Activated naive CD4-positive, alpha-beta T cell treated with anti-CD3 and anti-CD28 coated beads, Interleukin-2, amount 50 U/mL, for 24 hours (primary cell): ENCODE measurements at regions not wholly inside any gene's neighbourhood (a gene's known extent, or its start where the extent isn't known, plus 50 kb on each side); places are given as distances from the start of the nearest gene placed in this dataset.
"Not testable (repeated sequence)": the region's sequence is repeated elsewhere in the genome, so short reads cannot be mapped to it uniquely, and the experiment has no call there.

Experiments used
- H3K27ac Mint-ChIP-seq: one replicate; pipeline ENCODE4 v1.8.0; 2021; ENCODE audit warnings: mild to moderate bottlenecking, mixed read lengths
- H3K27me3 Mint-ChIP-seq: one replicate; pipeline ENCODE4 v1.8.0; 2021; ENCODE audit warnings: mixed read lengths
- H3K36me3 Mint-ChIP-seq: one replicate; pipeline ENCODE4 v1.8.0; 2021; ENCODE audit warnings: mixed read lengths
- H3K4me1 Mint-ChIP-seq: one replicate; pipeline ENCODE4 v1.8.0; 2021; ENCODE audit warnings: mixed read lengths
- H3K4me3 Mint-ChIP-seq: one replicate; pipeline ENCODE4 v1.8.0; 2021; ENCODE audit warnings: mild to moderate bottlenecking, mixed read lengths
- H3K9me3 Mint-ChIP-seq: one replicate; pipeline ENCODE4 v1.8.0; 2021; ENCODE audit warnings: mixed read lengths

- H3K4me1 Mint-ChIP-seq, result no peaks in the 10 kb centered on the region
- no peaks in the 10 kb centered on the region for H3K36me3 Mint-ChIP-seq
- no peaks in the 10 kb centered on the region for H3K27me3 Mint-ChIP-seq
- no peaks in the 10 kb centered on the region for H3K9me3 Mint-ChIP-seq
- no peak overlapping the region for H3K27ac Mint-ChIP-seq
- no peak overlapping the region for H3K4me3 Mint-ChIP-seq
Observed at GRCh38 chr10:23585666-23586065, 146.8 kb downstream of the OTUD1 start.

- not testable (repeated sequence) for H3K27me3 Mint-ChIP-seq, H3K4me3 Mint-ChIP-seq, H3K27ac Mint-ChIP-seq, H3K36me3 Mint-ChIP-seq, H3K4me1 Mint-ChIP-seq
- peaks cover 24% of the 10 kb centered on the region for H3K9me3 Mint-ChIP-seq
Observed at GRCh38 chr10:23595278-23595677, 156.4 kb downstream of the OTUD1 start.

GRCh38 chr10:23604613-23605012, 165.7 kb downstream of the OTUD1 start:
- Mint-ChIP-seq H3K36me3 (no peaks in the 10 kb centered on the region), H3K27me3 (no peaks in the 10 kb centered on the region), H3K4me1 (no peaks in the 10 kb centered on the region), H3K9me3 (no peaks in the 10 kb centered on the region), H3K4me3 (no peak overlapping the region), H3K27ac (no peak overlapping the region)

GRCh38 chr10:23606456-23606855, 167.6 kb downstream of the OTUD1 start:
- no peak overlapping the region for H3K4me3 Mint-ChIP-seq
- H3K36me3 Mint-ChIP-seq, result no peaks in the 10 kb centered on the region
- no peaks in the 10 kb centered on the region for H3K27me3 Mint-ChIP-seq
- no peak overlapping the region for H3K27ac Mint-ChIP-seq
- H3K9me3 Mint-ChIP-seq, result no peaks in the 10 kb centered on the region
- H3K4me1 Mint-ChIP-seq, result no peaks in the 10 kb centered on the region

- Mint-ChIP-seq H3K36me3 (no peaks in the 10 kb centered on the region), H3K4me3 (no peak overlapping the region), H3K27ac (no peak overlapping the region), H3K4me1 (no peaks in the 10 kb centered on the region), H3K9me3 (no peaks in the 10 kb centered on the region), H3K27me3 (no peaks in the 10 kb centered on the region)
Observed at GRCh38 chr10:23608926-23609325, 170.1 kb downstream of the OTUD1 start.

- no peaks in the 10 kb centered on the region for H3K4me1 Mint-ChIP-seq
- no peak overlapping the region for H3K4me3 Mint-ChIP-seq
- H3K27me3 Mint-ChIP-seq, result no peaks in the 10 kb centered on the region
- H3K36me3 Mint-ChIP-seq, result no peaks in the 10 kb centered on the region
- H3K9me3 Mint-ChIP-seq, result no peaks in the 10 kb centered on the region
- no peak overlapping the region for H3K27ac Mint-ChIP-seq
Observed at GRCh38 chr10:23610626-23611307, 171.9 kb downstream of the OTUD1 start.

GRCh38 chr10:23611308-23612029, 172.6 kb downstream of the OTUD1 start:
- Mint-ChIP-seq H3K4me3 (no peak overlapping the region), H3K27me3 (no peaks in the 10 kb centered on the region), H3K27ac (no peak overlapping the region), H3K9me3 (no peaks in the 10 kb centered on the region), H3K4me1 (no peaks in the 10 kb centered on the region), H3K36me3 (no peaks in the 10 kb centered on the region)

GRCh38 chr10:23613900-23614299, 175.0 kb downstream of the OTUD1 start:
- Mint-ChIP-seq H3K27me3 (no peaks in the 10 kb centered on the region), H3K9me3 (no peaks in the 10 kb centered on the region), H3K27ac (no peak overlapping the region), H3K4me3 (no peak overlapping the region), H3K36me3 (no peaks in the 10 kb centered on the region), H3K4me1 (no peaks in the 10 kb centered on the region)

GRCh38 chr10:23614483-23614882, 175.6 kb downstream of the OTUD1 start:
- H3K27ac Mint-ChIP-seq, result no peak overlapping the region
- no peak overlapping the region for H3K4me3 Mint-ChIP-seq
- H3K36me3 Mint-ChIP-seq, result no peaks in the 10 kb centered on the region
- no peaks in the 10 kb centered on the region for H3K4me1 Mint-ChIP-seq
- no peaks in the 10 kb centered on the region for H3K27me3 Mint-ChIP-seq
- no peaks in the 10 kb centered on the region for H3K9me3 Mint-ChIP-seq

- peaks cover 16% of the 10 kb centered on the region for H3K9me3 Mint-ChIP-seq
- no peaks in the 10 kb centered on the region for H3K4me1 Mint-ChIP-seq
- H3K27me3 Mint-ChIP-seq, result no peaks in the 10 kb centered on the region
- no peak overlapping the region for H3K27ac Mint-ChIP-seq
- H3K4me3 Mint-ChIP-seq, result no peak overlapping the region
- peaks cover 1% of the 10 kb centered on the region for H3K36me3 Mint-ChIP-seq
Observed at GRCh38 chr10:23630376-23630775, 191.5 kb downstream of the OTUD1 start.

- no peak overlapping the region for H3K27ac Mint-ChIP-seq
- H3K4me1 Mint-ChIP-seq, result no peaks in the 10 kb centered on the region
Observed at GRCh38 chr10:23630885-23631284, 192.0 kb downstream of the OTUD1 start.

GRCh38 chr10:23643111-23643780, 204.4 kb downstream of the OTUD1 start:
- Mint-ChIP-seq H3K4me3 (no peak overlapping the region), H3K27me3 (peaks cover 7% of the 10 kb centered on the region), H3K27ac (no peak overlapping the region), H3K9me3 (no peaks in the 10 kb centered on the region), H3K36me3 (no peaks in the 10 kb centered on the region), H3K4me1 (no peaks in the 10 kb centered on the region)

More at GRCh38 chr10:23630885-23631284, 192.0 kb downstream of the OTUD1 start:
- Mint-ChIP-seq H3K4me3 (no peak overlapping the region), H3K27me3 (no peaks in the 10 kb centered on the region), H3K9me3 (peaks cover 16% of the 10 kb centered on the region), H3K36me3 (peaks cover 1% of the 10 kb centered on the region)

GRCh38 chr10:23648618-23649017, 209.7 kb downstream of the OTUD1 start:
- Mint-ChIP-seq H3K9me3 (no peaks in the 10 kb centered on the region), H3K36me3 (no peaks in the 10 kb centered on the region), H3K27ac (no peak overlapping the region), H3K4me3 (no peak overlapping the region), H3K4me1 (no peaks in the 10 kb centered on the region), H3K27me3 (peaks cover 7% of the 10 kb centered on the region)

GRCh38 chr10:23656735-23657134, 217.9 kb downstream of the OTUD1 start:
- Mint-ChIP-seq H3K4me1 (no peaks in the 10 kb centered on the region), H3K9me3 (no peaks in the 10 kb centered on the region), H3K27me3 (no peaks in the 10 kb centered on the region), H3K27ac (no peak overlapping the region), H3K4me3 (no peak overlapping the region), H3K36me3 (no peaks in the 10 kb centered on the region)

GRCh38 chr10:23657677-23658076, 218.8 kb downstream of the OTUD1 start:
- no peak overlapping the region for H3K27ac Mint-ChIP-seq
- H3K36me3 Mint-ChIP-seq, result no peaks in the 10 kb centered on the region
- no peak overlapping the region for H3K4me3 Mint-ChIP-seq
- H3K9me3 Mint-ChIP-seq, result no peaks in the 10 kb centered on the region
- H3K27me3 Mint-ChIP-seq, result no peaks in the 10 kb centered on the region
- H3K4me1 Mint-ChIP-seq, result no peaks in the 10 kb centered on the region

- H3K27me3 Mint-ChIP-seq, result peaks cover 15% of the 10 kb centered on the region
Observed at GRCh38 chr10:23671866-23672265, 233.0 kb downstream of the OTUD1 start.

More at GRCh38 chr10:23671866-23672265, 233.0 kb downstream of the OTUD1 start:
- not testable (repeated sequence) for H3K27ac Mint-ChIP-seq, H3K4me1 Mint-ChIP-seq, H3K9me3 Mint-ChIP-seq, H3K4me3 Mint-ChIP-seq, H3K36me3 Mint-ChIP-seq
